Limb (tissue), 2 donors: ENCODE measurements at regions not wholly inside any gene's neighbourhood (a gene's known extent, or its start where the extent isn't known, plus 50 kb on each side); places are given as distances from the start of the nearest gene placed in this dataset.
A peak's percentile ranks its signal among the peaks of the same experiment; 100 is the strongest.

Experiments used
- DNase-seq, 2 donors: peaks; one replicate each; pipeline ENCODE4 v3.0.0-alpha.2; 2016; ENCODE audit errors: extremely low spot score in 2 of 2

DNA sequence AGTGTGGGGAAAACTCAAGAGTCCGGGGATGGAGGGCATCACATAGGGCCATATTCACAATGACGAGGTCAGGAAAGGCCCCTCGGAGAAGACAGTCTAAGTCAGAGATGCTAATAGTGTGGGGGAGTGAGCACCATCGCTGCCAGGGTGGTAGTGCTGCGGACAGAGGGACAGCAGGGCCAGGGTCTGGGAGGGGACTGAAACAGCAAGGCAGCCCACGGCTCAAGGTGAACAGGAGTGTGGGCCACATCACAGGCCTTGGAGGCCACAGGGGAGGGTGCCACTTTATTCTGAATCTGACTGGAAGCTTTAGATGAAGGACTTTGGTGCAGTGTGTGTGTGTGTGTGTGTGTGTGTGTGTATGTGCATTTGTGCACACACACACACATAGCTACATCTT lies 130.9 kb upstream of the GLI2 start:
- no peak for DNase-seq

DNA sequence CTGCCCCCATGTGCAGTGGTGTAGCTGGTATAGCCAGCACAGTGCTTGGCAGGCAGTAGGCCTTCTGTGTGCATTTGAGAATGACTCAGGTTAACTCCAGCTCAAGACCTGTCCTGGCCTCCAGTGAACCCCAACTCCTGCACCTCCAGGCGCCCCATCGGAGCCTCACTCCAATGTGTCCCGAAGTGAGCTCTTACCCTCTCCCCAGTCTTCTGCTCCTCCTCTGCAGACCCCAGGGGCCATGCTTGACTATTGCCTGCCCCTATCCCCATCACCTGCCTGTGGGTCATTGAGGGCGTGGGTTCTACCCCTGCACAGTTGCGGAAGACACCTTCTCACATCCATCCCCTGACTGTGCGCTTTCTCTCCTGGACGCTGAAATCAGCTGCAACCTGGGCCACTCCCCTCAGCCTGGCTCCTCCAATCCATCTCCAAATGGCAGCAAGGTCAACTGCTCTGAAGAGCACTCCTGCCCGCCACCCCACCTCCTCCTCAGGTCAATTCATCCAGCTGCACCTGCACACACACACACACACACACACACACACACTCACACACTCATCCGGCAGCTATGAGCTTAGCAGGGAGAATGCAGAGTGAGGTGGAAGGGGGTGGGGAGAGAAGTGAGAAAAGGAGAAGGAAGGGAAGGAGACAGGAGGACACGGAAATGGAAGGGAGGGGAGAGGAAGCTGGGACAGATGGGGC lies 130.3 kb upstream of the GLI2 start:
- DNase-seq = no peak

DNA sequence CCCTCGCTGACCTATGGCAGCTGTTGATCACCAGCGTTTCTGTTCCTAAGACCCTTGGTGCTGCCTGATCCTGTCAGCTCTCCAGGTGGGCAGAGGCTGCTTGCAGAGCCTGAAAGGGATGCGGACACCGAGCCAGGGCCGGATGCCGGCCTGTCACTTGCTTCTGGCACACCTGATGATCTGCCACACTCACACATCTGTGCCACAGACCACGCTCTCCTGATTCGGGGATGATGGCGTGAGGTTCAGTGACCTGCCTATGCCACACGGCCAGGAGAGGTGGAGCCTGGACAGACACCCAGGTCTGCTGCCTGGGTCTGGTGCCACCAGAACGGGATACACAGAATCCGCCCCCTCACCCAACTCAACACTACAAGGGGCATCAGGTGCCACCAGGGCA lies 129.4 kb upstream of the GLI2 start:
- DNase-seq = no peak

GRCh38 chr2:120606931-120607330 lies 128.7 kb upstream of the GLI2 start:
- DNase-seq = no peak

DNA sequence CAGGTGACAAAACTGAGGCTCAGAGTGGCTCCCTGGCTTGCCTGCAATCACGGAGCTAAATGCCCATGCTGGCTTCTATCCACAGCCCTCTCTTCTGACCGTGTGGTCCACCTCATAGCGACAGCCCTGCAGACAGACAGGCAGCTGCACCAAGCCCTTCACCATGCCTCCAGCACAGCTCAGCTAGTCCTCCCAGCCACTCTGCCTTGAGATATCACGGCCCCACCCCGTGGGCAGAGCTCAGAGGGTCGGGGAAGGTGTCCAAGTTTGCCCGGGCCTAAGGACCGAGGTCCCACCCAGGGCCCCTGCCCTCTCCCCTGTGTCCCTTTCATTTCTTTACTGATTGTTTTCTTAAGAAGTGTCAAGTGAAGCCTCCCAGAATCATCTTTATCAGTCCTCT lies 128.2 kb upstream of the GLI2 start:
- no peak for DNase-seq

- no peak for DNase-seq
These were observed 127.7 kb upstream of the GLI2 start for GRCh38 chr2:120607996-120608395.

- no peak for DNase-seq
These were observed 125.8 kb upstream of the GLI2 start for GRCh38 chr2:120609826-120610395.

- DNase-seq = no peak
These were observed 124.7 kb upstream of the GLI2 start for GRCh38 chr2:120611016-120611415.

DNA sequence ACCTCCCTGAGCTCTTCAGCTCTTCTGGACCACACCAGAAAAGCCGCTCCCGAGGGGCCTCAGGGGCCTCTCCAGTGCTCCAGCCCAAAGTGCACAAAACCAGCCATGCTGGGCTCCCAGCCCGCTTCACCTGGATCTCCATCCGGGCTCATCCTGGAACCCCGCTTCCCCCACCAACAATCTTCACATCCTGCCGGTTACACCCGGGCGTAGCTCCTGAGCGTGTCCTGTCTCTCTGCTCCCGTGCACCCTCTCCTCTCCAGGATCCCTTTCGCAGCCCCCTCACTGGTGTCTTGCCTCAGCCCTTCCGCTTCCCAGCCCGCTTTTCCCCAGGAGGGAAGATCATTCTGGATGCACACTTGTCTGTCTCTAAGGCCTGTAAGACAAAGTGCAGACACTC lies 123.7 kb upstream of the GLI2 start:
- DNase-seq = no peak

GRCh38 chr2:120612471-120612870 lies 123.2 kb upstream of the GLI2 start:
- DNase-seq = no peak

DNA sequence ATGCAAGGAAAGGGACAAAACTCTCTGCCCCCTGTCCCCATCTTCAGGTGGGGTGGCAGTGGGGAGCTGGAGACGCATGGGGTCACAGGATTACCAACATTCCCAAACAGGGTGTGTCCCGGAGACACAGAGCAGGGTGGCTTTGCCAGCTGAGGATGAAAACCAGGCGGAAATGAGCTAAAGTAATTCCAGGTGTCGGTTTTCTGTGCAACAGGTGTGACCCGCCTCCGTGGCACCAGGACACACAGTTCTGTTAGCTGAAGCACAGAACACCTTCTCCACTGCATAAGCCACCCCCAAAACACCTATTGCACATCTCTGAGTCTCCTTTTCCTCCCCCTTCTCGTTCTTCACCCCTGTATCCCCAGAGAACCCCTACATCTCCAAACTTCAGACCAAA lies 122.7 kb upstream of the GLI2 start:
- DNase-seq = no peak

DNA sequence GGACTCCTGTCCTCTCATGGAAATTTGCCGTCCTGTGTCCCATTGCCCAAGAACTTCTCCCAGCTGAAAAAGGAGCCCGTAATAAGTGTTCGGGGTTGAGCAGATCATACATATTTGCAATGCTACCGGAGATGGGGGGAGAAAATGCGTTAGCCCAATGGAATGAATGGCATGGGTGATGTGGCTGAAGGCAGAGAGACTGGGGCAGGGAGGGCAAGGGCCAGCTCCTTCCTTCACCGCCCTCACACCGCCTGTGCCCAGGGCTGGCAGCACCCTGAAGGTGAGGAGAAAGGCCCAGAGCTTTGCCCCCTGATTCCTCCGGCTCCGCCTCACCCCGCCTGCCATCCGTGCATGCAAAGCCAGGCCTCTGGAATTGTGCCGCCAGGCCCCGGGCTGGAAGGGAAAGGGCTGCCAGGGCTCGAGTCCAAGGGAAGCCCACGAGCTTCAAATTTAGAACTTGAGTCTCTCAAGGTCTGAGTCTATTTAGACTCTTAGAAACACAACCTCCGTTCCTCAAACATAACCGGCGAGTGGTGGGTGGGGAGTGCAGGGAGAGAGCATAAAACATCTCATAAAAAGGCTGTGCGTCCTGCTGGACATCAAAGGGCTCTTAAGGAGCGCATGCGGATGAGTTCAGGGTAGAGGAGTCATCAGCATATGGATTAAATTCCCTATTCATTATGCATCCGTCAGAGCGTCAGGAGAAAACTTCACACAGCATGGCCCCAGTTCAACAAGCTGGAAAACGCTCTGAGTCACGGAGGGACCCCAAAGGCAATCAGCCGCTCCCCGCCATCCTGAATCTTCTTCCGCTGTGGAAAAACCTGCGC lies 121.7 kb upstream of the GLI2 start:
- peak; percentile 58 to 61 for DNase-seq

GRCh38 chr2:120614901-120615300 lies 120.8 kb upstream of the GLI2 start:
- DNase-seq = no peak

DNA sequence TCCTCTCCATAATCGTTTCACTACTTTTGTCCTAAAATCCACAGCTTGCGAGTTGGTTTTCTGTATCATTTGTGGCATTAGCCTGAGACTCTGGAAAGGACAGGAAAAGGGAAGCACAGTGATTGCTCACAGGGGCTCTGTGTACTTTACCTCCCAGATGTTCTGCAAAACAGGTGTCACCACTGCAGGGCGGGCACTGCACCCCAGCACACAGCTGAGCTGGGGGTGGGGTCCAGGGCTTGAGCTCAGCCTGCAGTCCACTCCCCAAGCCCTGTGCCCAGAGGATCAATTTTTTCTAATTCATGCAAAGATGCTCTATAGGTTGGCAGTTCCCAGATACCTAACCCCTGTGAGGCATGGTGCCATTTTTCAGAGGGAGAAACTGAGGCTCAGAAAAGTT lies 119.4 kb upstream of the GLI2 start:
- DNase-seq = no peak

GRCh38 chr2:120617055-120617454 lies 118.6 kb upstream of the GLI2 start:
- no peak for DNase-seq

DNA sequence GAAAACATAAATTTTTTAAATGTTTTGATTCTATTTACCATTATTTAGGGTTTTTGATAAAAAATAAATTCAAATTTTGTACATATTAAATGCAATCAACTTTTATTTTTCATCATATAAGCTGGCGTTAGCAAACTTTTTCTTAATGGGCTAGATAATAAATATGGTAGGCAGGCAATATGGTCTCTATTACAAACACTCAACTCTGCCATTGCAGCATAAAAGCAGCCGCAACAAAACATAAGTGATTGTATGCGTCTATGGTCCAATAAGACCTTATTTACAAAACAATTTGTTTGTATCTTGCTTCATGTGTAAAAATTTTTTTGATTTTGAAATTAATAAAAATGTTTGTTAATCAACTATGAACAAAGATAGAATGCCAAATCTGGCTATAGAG lies 116.8 kb upstream of the GLI2 start:
- DNase-seq = no peak

DNA sequence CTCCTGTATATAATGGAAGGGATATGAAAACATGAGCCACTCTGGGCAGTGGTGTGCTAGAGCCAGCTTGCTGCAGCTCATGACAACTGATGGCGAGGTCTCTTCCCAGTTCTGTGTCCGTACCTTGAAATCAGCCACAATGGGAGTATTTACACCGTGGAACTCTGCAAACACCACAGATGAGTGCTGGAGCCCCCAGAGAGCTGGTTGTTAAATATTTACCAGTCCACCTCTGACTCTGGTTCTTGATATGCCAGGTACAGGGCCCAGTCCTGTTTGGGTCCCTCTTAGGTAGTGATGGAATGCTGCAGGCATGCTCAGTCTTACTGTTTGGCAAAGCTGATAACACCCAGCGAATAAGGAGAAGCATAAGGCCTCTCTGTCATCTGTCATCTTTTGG lies 116.1 kb upstream of the GLI2 start:
- DNase-seq = no peak

GRCh38 chr2:120620025-120620793 lies 115.5 kb upstream of the GLI2 start:
- DNase-seq = no peak

GRCh38 chr2:120622159-120622869 lies 113.4 kb upstream of the GLI2 start:
- DNase-seq = peak in 1 of 2 donors; percentile 7

DNA sequence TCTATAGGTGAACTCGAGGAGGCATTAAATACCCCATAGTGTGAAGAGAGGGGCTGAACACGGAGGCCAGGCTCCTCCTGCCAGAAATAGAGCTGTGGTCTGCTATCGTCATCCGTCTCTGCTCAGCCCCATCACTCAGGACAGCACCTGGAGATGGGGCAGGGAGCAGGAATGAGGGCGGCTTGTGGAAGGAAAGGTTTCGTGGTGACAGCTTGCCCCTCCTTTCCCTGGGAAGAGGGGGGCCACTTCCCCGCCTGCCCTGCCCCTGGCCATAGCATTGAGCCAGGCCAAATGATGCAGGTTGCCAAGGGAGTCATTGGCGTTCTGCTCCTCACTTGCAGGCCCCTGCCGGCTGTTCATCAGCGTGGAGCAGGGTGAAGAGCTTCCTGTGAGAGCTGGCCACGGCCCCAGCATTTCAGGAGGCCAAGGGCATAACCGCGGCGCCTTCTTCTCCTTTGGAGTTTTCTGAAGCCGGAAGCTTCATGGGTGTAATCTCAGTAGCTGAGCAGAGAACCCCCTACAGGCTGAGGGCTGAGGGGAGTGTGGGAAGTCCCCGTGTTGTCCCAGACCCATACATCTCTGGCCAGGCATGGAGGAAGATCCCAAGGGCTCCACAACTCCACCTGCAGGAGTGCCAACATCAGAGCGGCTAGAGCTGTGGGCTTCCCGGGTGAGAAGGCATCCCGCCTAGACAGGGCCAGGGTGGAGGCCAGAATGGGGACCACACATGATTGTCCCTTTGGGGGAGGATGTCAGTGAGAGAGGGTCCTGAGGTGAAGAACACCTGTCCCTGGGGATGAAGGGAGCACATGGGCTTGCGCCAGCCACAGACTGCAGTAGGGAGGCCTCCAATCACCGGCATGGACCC lies 112.5 kb upstream of the GLI2 start:
- DNase-seq = no peak
